GM18520 (cell line): ENCODE measurements at regions not wholly inside any gene's neighbourhood (a gene's known extent, or its start where the extent isn't known, plus 50 kb on each side); places are given as distances from the start of the nearest gene placed in this dataset.

Experiments used
- ATAC-seq: cut with Tn5 transposase; IDR thresholded peaks from one replicate; pipeline ENCODE4 v1.9.1; 2021; ENCODE audit not compliant: unreplicated experiment

- no peak for ATAC-seq
Observed at GRCh38 chr4:122203407-122203806, 51.3 kb downstream of the BLTP1 start.

- ATAC-seq = no peak
Observed at GRCh38 chr4:122205687-122206086, 53.6 kb downstream of the BLTP1 start.

- no peak for ATAC-seq
Observed at GRCh38 chr4:122212880-122213279, 60.7 kb downstream of the BLTP1 start.

GRCh38 chr4:122218762-122219161 is 66.6 kb downstream of the BLTP1 start:
- ATAC-seq = no peak

GRCh38 chr4:122219356-122219755 is 67.2 kb downstream of the BLTP1 start:
- no peak for ATAC-seq

GRCh38 chr4:122221322-122221721 is 69.2 kb downstream of the BLTP1 start:
- ATAC-seq = no peak

- ATAC-seq = no peak
Observed at GRCh38 chr4:122224348-122224747, 72.2 kb downstream of the BLTP1 start.

- no peak for ATAC-seq
Observed at GRCh38 chr4:122227202-122227601, 75.1 kb downstream of the BLTP1 start.

- ATAC-seq = no peak
Observed at GRCh38 chr4:122229857-122230256, 77.7 kb downstream of the BLTP1 start.

GRCh38 chr4:122232633-122233032 is 80.5 kb downstream of the BLTP1 start:
- no peak for ATAC-seq

GRCh38 chr4:122234686-122235085 is 82.6 kb downstream of the BLTP1 start:
- ATAC-seq = no peak

GRCh38 chr4:122243785-122244184 is 91.7 kb downstream of the BLTP1 start:
- no peak for ATAC-seq

GRCh38 chr4:122244764-122245163 is 92.6 kb downstream of the BLTP1 start:
- no peak for ATAC-seq

GRCh38 chr4:122246551-122246950 is 94.4 kb downstream of the BLTP1 start:
- ATAC-seq = no peak

GRCh38 chr4:122249357-122249756 is 97.2 kb downstream of the BLTP1 start:
- no peak for ATAC-seq

GRCh38 chr4:122252584-122252983 is 100.5 kb downstream of the BLTP1 start:
- no peak for ATAC-seq

- no peak for ATAC-seq
Observed at GRCh38 chr4:122259849-122260248, 107.7 kb downstream of the BLTP1 start.

- peak; percentile 44 for ATAC-seq
Observed at GRCh38 chr4:122276359-122276758, 102.5 kb upstream of the ADAD1 start.

- ATAC-seq = no peak
Observed at GRCh38 chr4:122278976-122279375, 99.8 kb upstream of the ADAD1 start.

- ATAC-seq = no peak
Observed at GRCh38 chr4:122279670-122280069, 99.1 kb upstream of the ADAD1 start.

- ATAC-seq = no peak
Observed at GRCh38 chr4:122285285-122285684, 93.5 kb upstream of the ADAD1 start.

- ATAC-seq = no peak
Observed at GRCh38 chr4:122293374-122294365, 85.1 kb upstream of the ADAD1 start.

- ATAC-seq = no peak
Observed at GRCh38 chr4:122297694-122298093, 81.1 kb upstream of the ADAD1 start.
